ENCODE measurements at regions not wholly inside any gene's neighbourhood (a gene's known extent, or its start where the extent isn't known, plus 50 kb on each side); places are given as distances from the start of the nearest gene placed in this dataset.
"Not testable (repeated sequence)": the region's sequence is repeated elsewhere in the genome, so short reads cannot be mapped to it uniquely, and the experiment has no call there.

DNA sequence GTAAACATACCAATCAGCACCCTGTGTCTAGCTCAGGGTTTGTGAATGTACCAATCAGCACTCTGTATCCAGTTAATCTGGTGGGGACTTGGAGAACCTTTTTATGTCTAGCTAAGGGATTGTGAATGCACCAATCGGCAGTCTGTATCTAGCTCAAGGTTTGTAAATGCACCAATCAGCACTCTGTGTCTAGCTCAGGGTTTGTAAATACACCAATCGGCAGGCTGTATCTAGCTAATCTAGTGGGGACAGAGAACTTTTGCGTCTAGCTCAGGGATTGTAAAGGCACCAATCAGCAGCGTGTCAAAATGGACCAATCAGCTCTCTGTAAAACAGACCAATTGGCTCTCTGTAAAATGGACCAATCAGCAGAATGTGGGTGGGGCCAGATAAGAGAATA, 126.7 kb upstream of the MYO10 start:
- TF ChIP-seq, protein P1, sequence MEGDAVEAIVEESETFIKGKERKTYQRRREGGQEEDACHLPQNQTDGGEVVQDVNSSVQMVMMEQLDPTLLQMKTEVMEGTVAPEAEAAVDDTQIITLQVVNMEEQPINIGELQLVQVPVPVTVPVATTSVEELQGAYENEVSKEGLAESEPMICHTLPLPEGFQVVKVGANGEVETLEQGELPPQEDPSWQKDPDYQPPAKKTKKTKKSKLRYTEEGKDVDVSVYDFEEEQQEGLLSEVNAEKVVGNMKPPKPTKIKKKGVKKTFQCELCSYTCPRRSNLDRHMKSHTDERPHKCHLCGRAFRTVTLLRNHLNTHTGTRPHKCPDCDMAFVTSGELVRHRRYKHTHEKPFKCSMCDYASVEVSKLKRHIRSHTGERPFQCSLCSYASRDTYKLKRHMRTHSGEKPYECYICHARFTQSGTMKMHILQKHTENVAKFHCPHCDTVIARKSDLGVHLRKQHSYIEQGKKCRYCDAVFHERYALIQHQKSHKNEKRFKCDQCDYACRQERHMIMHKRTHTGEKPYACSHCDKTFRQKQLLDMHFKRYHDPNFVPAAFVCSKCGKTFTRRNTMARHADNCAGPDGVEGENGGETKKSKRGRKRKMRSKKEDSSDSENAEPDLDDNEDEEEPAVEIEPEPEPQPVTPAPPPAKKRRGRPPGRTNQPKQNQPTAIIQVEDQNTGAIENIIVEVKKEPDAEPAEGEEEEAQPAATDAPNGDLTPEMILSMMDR (conservative IDR thresholded peaks at IDR 0.05; ENCODE audit: low read depth in 2 of 2): not testable (repeated sequence)
- not testable (repeated sequence) for TF ChIP-seq EZH2 (IDR thresholded peaks at IDR 0.05; ENCODE audit: low read depth, unreplicated experiment); POLR2AphosphoS5 (IDR thresholded peaks at IDR 0.05; ENCODE audit: low read depth); REST (IDR thresholded peaks at IDR 0.05; ENCODE audit: unreplicated experiment); JUNB (IDR thresholded peaks at IDR 0.05; ENCODE audit: unreplicated experiment); CREB1 (CRISPR knock-in tag; IDR thresholded peaks at IDR 0.05; ENCODE audit: low read depth); EZH2phosphoT487 (IDR thresholded peaks at IDR 0.05; ENCODE audit: unreplicated experiment); STAT1 (IDR thresholded peaks at IDR 0.05; ENCODE audit: unreplicated experiment); ZNF114 (CRISPR knock-in tag; IDR thresholded peaks at IDR 0.05); ZNF331 (CRISPR knock-in tag; IDR thresholded peaks at IDR 0.05; ENCODE audit: low read depth); NANOG (IDR thresholded peaks at IDR 0.05; ENCODE audit: borderline replicate concordance); ZNF462 (CRISPR knock-in tag; IDR thresholded peaks at IDR 0.05)
- TF ChIP-seq, protein P2, sequence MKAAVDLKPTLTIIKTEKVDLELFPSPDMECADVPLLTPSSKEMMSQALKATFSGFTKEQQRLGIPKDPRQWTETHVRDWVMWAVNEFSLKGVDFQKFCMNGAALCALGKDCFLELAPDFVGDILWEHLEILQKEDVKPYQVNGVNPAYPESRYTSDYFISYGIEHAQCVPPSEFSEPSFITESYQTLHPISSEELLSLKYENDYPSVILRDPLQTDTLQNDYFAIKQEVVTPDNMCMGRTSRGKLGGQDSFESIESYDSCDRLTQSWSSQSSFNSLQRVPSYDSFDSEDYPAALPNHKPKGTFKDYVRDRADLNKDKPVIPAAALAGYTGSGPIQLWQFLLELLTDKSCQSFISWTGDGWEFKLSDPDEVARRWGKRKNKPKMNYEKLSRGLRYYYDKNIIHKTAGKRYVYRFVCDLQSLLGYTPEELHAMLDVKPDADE (IDR thresholded peaks at IDR 0.05): not testable (repeated sequence)
